ENCODE measurements at regions not wholly inside any gene's neighbourhood (a gene's known extent, or its start where the extent isn't known, plus 50 kb on each side); places are given as distances from the start of the nearest gene placed in this dataset.

DNA sequence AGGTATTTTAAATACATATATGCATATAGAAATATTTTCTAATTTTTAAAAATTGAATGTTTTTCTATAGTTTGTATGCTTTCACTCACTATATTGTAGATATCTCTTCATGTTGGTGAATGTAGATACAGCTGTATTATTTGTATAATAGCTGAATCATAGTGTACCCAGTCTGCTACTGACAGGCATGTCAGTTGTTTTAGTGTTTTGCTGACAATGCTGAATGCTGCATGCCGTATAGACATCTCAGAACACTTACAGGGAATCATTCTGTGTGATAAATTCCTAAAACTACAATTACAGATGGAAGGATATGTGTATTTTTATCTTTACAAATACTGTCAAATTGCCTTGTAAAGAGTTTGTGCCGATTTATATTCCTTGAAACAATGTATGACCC, 175.4 kb downstream of the SIM1 start:
- no peaks in the 10 kb centered on the region for H3K4me1 Mint-ChIP-seq
- ATAC-seq (no peak), DNase-seq (no peak)
- no peak overlapping the region for H3K27ac Mint-ChIP-seq
- peaks cover 6% of the 10 kb centered on the region for H3K27me3 Mint-ChIP-seq
- H3K36me3 Mint-ChIP-seq (ENCODE audit: low read depth) = no peaks in the 10 kb centered on the region
- no peaks in the 10 kb centered on the region for H3K9me3 ChIP-seq (ENCODE audit: control insufficient read depth, low read length, poor library complexity, severe bottlenecking)
- no peak overlapping the region for H3K4me3 Mint-ChIP-seq

DNA sequence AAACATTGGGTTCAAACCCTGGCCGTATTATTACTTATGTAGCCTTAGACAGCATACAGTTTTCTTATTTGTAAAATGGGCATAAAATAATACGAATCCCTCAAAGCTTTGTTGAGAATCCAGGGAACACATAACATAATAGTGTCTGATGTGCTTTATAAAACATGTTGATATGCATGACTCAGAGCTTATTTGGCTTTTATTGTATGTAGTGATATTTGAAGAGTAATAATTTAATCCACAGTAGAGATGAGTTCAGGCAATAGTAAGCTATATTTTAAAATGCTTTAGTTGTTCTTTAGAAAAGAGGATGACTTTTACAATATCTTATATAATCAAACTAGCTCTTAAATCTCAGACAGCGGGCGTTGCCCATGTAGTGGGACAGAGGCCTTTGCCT, 176.4 kb downstream of the SIM1 start:
- no peak overlapping the region for H3K27ac Mint-ChIP-seq
- no peak overlapping the region for H3K4me3 Mint-ChIP-seq
- no peaks in the 10 kb centered on the region for H3K9me3 ChIP-seq (ENCODE audit: control insufficient read depth, low read length, poor library complexity, severe bottlenecking)
- no peaks in the 10 kb centered on the region for H3K36me3 Mint-ChIP-seq (ENCODE audit: low read depth)
- H3K4me1 Mint-ChIP-seq = no peaks in the 10 kb centered on the region
- peaks cover 6% of the 10 kb centered on the region for H3K27me3 Mint-ChIP-seq
- ATAC-seq (no peak), DNase-seq (no peak)

DNA sequence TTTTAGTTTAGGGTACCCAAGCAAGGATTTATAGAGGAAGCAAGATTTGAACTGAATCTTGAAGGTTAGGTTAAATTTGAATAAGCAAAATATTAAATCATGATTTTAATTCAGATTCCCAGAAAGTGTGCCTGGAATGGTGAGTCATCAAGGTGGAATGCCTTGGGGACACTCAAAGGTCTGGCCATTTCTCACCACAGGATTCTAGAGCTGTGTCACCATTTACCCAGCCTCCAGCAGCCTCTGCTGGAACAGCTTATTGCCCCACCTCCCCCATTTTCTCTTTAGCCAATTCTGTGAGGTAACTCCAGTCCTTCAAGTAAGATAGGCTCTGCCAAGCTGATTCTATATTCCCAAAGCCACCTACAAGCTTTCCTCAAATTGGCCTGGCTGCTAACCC, 181.4 kb downstream of the SIM1 start:
- no peak for ATAC-seq
- peaks cover 2% of the 10 kb centered on the region for H3K4me1 Mint-ChIP-seq
- peaks cover 15% of the 10 kb centered on the region for H3K27me3 Mint-ChIP-seq

DNA sequence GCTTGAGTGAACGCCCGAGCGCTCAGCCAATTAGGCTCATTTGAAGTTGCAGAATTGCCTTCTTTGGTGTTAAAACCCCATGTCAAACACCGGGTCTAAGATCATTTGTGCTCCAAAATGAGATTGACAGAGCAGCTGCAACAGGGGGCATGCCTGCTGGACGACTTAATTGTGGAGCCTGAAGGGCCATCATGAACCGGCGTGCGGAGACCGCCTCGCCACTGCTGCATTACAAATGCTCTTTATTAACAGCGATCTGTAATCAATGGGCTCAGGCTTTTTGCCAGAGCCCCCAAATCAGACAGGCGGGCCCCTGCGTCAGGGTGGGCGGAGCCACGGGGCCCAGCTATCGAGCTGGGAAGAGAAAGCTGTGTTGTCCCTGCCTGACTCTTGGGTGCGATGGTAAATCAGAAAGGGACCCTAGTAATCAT, 183.2 kb downstream of the SIM1 start:
- Mint-ChIP-seq H3K27ac (no peak overlapping the region), H3K27me3 (peaks cover 19% of the 10 kb centered on the region), H3K36me3 (ENCODE audit: low read depth) (no peaks in the 10 kb centered on the region), H3K4me3 (no peak overlapping the region), H3K4me1 (peaks cover 2% of the 10 kb centered on the region)
- no peaks in the 10 kb centered on the region for H3K9me3 ChIP-seq (ENCODE audit: control insufficient read depth, low read length, poor library complexity, severe bottlenecking)
- DNase-seq (no peak), ATAC-seq (no peak)

More for the DNA sequence above, 181.4 kb downstream of the SIM1 start:
- no peak overlapping the region for H3K27ac Mint-ChIP-seq
- no peaks in the 10 kb centered on the region for H3K36me3 Mint-ChIP-seq (ENCODE audit: low read depth)
- no peak overlapping the region for H3K4me3 Mint-ChIP-seq
- DNase-seq = no peak
- H3K9me3 ChIP-seq (ENCODE audit: control insufficient read depth, low read length, poor library complexity, severe bottlenecking) = no peaks in the 10 kb centered on the region

DNA sequence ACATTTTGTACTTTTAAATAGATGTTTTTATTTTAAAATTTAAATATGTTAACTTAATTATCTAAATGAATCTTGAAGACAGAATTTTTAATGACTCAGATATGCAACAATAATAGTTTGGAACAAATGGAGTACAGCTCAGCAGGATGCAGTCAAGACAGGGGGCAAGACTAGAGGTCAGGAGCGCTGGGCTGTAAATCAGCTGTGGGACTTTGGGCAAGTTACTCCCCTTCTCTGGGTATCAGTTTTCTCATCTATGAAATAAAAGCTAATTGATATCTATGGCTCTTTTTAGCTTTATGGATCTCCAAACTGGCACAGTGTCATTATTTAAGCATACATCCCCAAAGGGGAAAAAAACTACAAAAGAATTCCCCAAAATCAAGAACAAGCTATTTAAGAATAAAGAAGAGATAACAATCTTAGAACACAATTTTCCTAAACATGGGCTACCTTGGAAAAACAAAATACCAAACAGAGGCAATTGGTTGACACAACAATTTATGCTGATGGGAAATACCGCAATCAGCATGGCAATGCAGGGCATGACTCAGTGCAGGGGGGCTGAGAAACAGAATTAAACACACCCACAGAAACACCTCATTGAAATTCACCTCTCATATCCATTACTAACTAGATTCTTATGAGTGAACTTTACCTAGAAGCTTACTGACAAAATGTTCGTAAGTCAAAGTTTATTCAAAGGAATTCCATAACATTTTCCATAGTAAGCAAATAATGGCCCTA, 188.2 kb downstream of the SIM1 start:
- ATAC-seq = no peak
- no peak overlapping the region for H3K4me3 Mint-ChIP-seq
- H3K4me1 Mint-ChIP-seq = peaks cover 2% of the 10 kb centered on the region

DNA sequence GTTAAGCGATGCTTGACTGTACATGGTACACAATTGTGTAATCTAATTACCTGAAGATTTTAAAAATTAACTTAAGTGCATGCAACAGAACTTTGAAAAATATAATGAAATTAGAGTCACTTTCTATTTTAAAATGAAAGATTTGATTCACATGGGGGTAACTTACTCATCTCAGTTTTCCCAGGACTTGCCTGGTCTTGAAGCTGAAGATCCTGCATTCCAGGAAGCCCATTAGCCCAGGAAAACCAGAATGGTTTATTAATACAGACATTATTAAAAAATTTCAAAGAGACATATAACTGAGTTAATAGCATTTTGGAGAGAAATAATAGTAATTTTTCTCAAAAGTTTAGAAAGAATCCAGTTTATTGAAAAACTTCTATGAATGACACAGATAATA, 190.6 kb downstream of the SIM1 start:
- Mint-ChIP-seq H3K27me3 (peaks cover 6% of the 10 kb centered on the region), H3K27ac (no peak overlapping the region), H3K36me3 (ENCODE audit: low read depth) (no peaks in the 10 kb centered on the region), H3K4me1 (no peaks in the 10 kb centered on the region), H3K4me3 (no peak overlapping the region)
- DNase-seq = no peak
- no peak for ATAC-seq
- no peaks in the 10 kb centered on the region for H3K9me3 ChIP-seq (ENCODE audit: control insufficient read depth, low read length, poor library complexity, severe bottlenecking)

More for the DNA sequence above, 188.2 kb downstream of the SIM1 start:
- no peak for DNase-seq
- Mint-ChIP-seq H3K27ac (no peak overlapping the region), H3K36me3 (ENCODE audit: low read depth) (no peaks in the 10 kb centered on the region), H3K27me3 (peaks cover 19% of the 10 kb centered on the region)
- H3K9me3 ChIP-seq (ENCODE audit: control insufficient read depth, low read length, poor library complexity, severe bottlenecking) = no peaks in the 10 kb centered on the region

DNA sequence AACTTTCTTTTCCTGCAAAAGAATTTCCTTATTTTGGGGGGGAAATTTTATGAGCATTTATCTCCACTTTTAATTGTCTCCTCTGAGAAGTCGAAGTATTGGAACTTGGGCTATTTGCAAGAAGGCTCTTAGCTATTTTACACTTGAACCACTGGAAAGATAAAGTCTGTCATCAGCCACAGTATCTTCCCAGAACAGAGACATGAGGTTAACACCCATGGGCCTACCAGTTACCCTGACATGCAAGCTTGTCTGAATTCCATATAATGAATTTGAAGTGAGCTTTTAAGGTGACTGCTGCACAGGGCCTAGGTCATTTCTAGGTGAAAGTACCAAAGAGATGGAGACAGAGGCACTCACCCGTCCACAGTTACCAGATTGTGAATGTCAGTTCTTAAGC, 193.1 kb downstream of the SIM1 start:
- Mint-ChIP-seq H3K27ac (no peak overlapping the region), H3K27me3 (peaks cover 9% of the 10 kb centered on the region)

DNA sequence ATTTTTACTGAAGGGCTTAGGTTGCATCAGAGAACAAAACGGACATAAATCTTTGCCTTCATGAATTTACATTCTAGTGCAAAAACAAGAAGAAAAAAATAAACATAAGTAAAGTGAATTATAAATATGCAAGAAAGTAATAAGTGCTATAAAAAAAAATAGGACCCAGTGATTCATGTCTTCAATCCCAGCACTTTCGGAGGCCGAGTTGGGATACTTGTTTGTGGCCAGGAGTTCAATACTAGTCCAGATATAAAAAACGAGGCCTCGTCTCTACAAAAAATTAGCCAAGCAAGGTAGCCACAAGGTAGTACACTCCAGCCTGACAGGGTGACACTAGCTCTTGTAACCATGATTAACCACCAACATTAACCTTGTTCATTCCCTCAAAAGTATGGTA, 193.5 kb downstream of the SIM1 start:
- H3K4me1 Mint-ChIP-seq = no peaks in the 10 kb centered on the region
- H3K36me3 Mint-ChIP-seq (ENCODE audit: low read depth) = no peaks in the 10 kb centered on the region
- H3K27ac Mint-ChIP-seq = no peak overlapping the region

More for the DNA sequence above, 193.1 kb downstream of the SIM1 start:
- DNase-seq (no peak), ATAC-seq (no peak)
- Mint-ChIP-seq H3K4me1 (no peaks in the 10 kb centered on the region), H3K4me3 (no peak overlapping the region), H3K36me3 (ENCODE audit: low read depth) (no peaks in the 10 kb centered on the region)
- H3K9me3 ChIP-seq (ENCODE audit: control insufficient read depth, low read length, poor library complexity, severe bottlenecking) = no peaks in the 10 kb centered on the region

DNA sequence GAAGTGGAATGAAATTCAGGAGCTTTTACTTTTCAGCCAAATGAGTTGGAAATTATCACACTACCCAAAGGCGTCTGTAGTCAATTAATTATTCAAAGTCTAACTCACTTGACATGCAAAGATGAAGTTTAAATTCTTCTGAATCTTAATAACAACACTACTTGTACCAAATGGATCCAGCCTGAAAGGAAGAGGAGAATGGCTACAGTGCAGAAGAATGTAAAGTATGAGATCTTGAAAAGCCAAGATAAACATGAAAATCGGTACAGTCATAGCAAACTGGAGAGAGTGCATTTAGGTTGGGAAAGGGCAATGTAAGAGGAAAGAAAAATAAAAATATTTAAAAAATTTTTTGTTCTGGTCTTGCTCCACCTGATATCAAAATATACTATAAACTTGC, 195.5 kb downstream of the SIM1 start:
- no peaks in the 10 kb centered on the region for H3K9me3 ChIP-seq (ENCODE audit: control insufficient read depth, low read length, poor library complexity, severe bottlenecking)
- H3K27ac Mint-ChIP-seq = no peak overlapping the region
- ATAC-seq (no peak), DNase-seq (no peak)
- no peaks in the 10 kb centered on the region for H3K4me1 Mint-ChIP-seq
- no peaks in the 10 kb centered on the region for H3K36me3 Mint-ChIP-seq (ENCODE audit: low read depth)
- no peak overlapping the region for H3K4me3 Mint-ChIP-seq
- H3K27me3 Mint-ChIP-seq = peaks cover 6% of the 10 kb centered on the region

More for the DNA sequence above, 193.5 kb downstream of the SIM1 start:
- ATAC-seq = no peak
- peaks cover 6% of the 10 kb centered on the region for H3K27me3 Mint-ChIP-seq
- H3K4me3 Mint-ChIP-seq = no peak overlapping the region
- H3K9me3 ChIP-seq (ENCODE audit: control insufficient read depth, low read length, poor library complexity, severe bottlenecking) = no peaks in the 10 kb centered on the region
- no peak for DNase-seq

DNA sequence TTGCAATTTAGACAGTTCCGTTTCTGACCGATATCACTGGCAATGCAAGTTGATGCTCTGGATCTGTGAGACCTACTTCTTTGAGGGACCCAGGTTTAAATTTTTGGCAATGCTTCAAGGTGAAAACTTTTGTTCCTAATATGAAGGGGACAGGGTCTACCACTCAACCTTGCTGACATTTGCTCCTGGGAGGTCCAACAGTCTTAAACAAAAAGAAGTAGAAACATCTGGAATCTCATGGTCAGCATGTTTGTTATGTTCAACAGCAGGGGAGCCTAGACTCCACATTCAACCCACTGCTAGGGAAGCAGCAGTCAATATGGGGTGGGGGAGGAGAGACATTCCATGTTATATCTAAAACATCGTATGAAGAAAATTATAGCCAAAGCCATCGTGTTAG, 196.4 kb downstream of the SIM1 start:
- H3K4me3 Mint-ChIP-seq = no peak overlapping the region
- H3K4me1 Mint-ChIP-seq = no peaks in the 10 kb centered on the region
- no peak for ATAC-seq
- H3K27ac Mint-ChIP-seq = no peak overlapping the region
- DNase-seq = no peak
- H3K9me3 ChIP-seq (ENCODE audit: control insufficient read depth, low read length, poor library complexity, severe bottlenecking) = no peaks in the 10 kb centered on the region
- no peaks in the 10 kb centered on the region for H3K36me3 Mint-ChIP-seq (ENCODE audit: low read depth)
- peaks cover 6% of the 10 kb centered on the region for H3K27me3 Mint-ChIP-seq

DNA sequence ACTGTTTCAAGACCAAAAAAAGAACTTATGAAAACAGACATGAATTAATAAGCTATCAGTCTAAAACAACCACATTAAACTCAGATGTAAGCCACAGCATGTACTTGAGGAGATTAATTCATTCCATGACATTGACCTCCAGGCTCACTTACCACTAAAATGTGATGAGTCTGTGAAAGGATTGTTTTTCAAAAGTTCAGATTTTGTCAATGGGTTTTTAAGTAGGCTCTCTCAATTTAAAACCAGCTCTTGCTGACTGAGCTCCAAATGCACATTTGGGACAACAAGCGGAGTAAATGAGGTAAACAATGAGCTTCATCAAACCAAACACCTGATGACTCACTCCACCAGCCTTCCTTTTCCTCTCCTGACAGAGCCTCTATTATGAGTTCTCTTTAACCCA, 197.0 kb downstream of the SIM1 start:
- H3K27ac Mint-ChIP-seq = no peak overlapping the region
- peaks cover 6% of the 10 kb centered on the region for H3K27me3 Mint-ChIP-seq
- H3K4me3 Mint-ChIP-seq = no peak overlapping the region
- H3K4me1 Mint-ChIP-seq = no peaks in the 10 kb centered on the region
- no peaks in the 10 kb centered on the region for H3K9me3 ChIP-seq (ENCODE audit: control insufficient read depth, low read length, poor library complexity, severe bottlenecking)
- no peak for ATAC-seq
- DNase-seq = no peak
- no peaks in the 10 kb centered on the region for H3K36me3 Mint-ChIP-seq (ENCODE audit: low read depth)

DNA sequence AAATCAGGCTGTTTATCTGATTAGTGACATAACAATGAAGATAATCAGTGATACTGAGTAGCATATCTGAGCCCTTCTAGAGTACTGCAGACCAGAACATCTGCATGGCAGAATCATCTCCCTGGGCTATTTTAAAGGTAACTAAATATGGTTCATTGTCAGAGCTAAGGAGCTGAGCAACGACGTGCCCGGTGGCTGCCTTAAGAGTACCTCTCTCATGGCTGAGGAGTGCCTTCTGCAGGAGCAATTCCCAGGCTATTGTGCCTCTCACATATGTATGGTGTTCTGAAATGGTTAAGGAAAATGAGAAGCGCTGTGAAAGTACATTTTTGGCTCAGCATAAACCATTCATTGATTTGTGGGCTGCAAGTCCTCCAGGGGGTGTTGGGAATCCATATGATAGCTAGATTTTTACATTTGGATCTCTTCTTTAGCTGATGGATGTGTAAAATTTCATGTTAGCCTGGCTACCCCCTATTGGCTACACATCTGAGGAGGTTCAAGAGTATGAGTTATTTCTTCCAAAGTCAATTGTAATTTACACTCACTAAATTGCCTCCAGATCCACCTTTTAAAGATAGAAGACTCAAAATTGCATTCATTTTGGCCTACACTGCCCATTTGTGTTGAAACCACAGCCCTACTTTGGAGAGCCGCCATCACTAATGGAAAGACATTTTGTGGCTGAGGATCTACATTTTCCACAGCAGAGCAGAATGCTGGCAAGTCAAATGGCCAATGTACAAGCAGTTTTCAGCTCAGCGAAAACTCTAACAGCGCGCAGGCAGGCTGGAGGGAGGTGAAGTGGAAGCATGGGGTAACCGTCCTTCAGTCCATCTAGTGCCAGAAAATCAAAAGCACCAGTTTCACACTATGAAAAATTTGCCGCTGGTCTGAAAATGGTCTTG, 198.0 kb downstream of the SIM1 start:
- peaks cover 6% of the 10 kb centered on the region for H3K27me3 Mint-ChIP-seq
- H3K4me1 Mint-ChIP-seq = no peaks in the 10 kb centered on the region
- no peaks in the 10 kb centered on the region for H3K9me3 ChIP-seq (ENCODE audit: control insufficient read depth, low read length, poor library complexity, severe bottlenecking)
- H3K4me3 Mint-ChIP-seq = no peak overlapping the region
- no peak overlapping the region for H3K27ac Mint-ChIP-seq
- H3K36me3 Mint-ChIP-seq (ENCODE audit: low read depth) = no peaks in the 10 kb centered on the region
- ATAC-seq = no peak
- no peak for DNase-seq

DNA sequence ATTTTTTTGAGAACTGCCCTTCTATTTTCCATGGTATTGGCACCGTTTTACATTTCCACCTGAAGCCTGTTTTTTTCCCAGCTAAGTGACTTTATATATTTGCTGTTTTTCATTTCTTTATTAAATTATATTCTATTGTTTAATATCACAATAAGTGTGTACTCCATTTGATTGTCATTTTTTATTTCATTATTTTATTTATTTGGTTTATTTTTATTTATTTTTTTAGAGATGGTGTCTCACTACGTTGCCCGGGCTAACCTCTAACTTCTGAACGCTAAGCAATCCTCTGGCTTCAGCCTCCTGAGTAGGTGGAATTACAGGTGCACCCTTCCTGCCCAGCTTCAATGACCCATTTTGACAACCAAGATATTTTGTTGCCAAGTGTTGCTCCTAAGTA, 202.6 kb downstream of the SIM1 start:
- H3K9me3 ChIP-seq (ENCODE audit: control insufficient read depth, low read length, poor library complexity, severe bottlenecking) = no peaks in the 10 kb centered on the region

More for the DNA sequence above, 202.6 kb downstream of the SIM1 start:
- Mint-ChIP-seq H3K27me3 (peaks cover 12% of the 10 kb centered on the region), H3K4me1 (no peaks in the 10 kb centered on the region), H3K27ac (no peak overlapping the region), H3K4me3 (no peak overlapping the region), H3K36me3 (ENCODE audit: low read depth) (no peaks in the 10 kb centered on the region)
- no peak for ATAC-seq
- DNase-seq = no peak

All from T-helper 17 cell (primary cell).